ENCODE measurements at regions not wholly inside any gene's neighbourhood (a gene's known extent, or its start where the extent isn't known, plus 50 kb on each side); places are given as distances from the start of the nearest gene placed in this dataset.
"Not testable (repeated sequence)": the region's sequence is repeated elsewhere in the genome, so short reads cannot be mapped to it uniquely, and the experiment has no call there.

GRCh38 chr6:145547594-145548335, 187.6 kb downstream of the EPM2A start:
- no peak for DNase-seq (ENCODE audit: low spot score)

GRCh38 chr6:145548933-145549648, 186.2 kb downstream of the EPM2A start:
- no peak for DNase-seq (ENCODE audit: low spot score)

- DNase-seq (ENCODE audit: low spot score): no peak
These were observed 184.2 kb downstream of the EPM2A start for GRCh38 chr6:145551164-145551563.

- no peak for DNase-seq (ENCODE audit: low spot score)
These were observed 180.2 kb downstream of the EPM2A start for GRCh38 chr6:145555084-145555483.

GRCh38 chr6:145557474-145557873, 177.8 kb downstream of the EPM2A start:
- DNase-seq (ENCODE audit: low spot score): no peak

- DNase-seq (ENCODE audit: low spot score): no peak
These were observed 175.5 kb downstream of the EPM2A start for GRCh38 chr6:145559836-145560235.

GRCh38 chr6:145561095-145562072, 173.9 kb downstream of the EPM2A start:
- DNase-seq (ENCODE audit: low spot score): no peak

- DNase-seq (ENCODE audit: low spot score): no peak
These were observed 172.3 kb downstream of the EPM2A start for GRCh38 chr6:145562771-145563615.

GRCh38 chr6:145564553-145564952, 170.8 kb downstream of the EPM2A start:
- no peak for DNase-seq (ENCODE audit: low spot score)

GRCh38 chr6:145567684-145568252, 167.6 kb downstream of the EPM2A start:
- DNase-seq (ENCODE audit: low spot score): no peak

GRCh38 chr6:145569140-145569539, 166.2 kb downstream of the EPM2A start:
- DNase-seq (ENCODE audit: low spot score): no peak

GRCh38 chr6:145570336-145570735, 165.0 kb downstream of the EPM2A start:
- not testable (repeated sequence) for DNase-seq (ENCODE audit: low spot score)

GRCh38 chr6:145574269-145574668, 161.1 kb downstream of the EPM2A start:
- not testable (repeated sequence) for DNase-seq (ENCODE audit: low spot score)

All from D341Med (cell line).